Endothelial cell of umbilical vein (primary cell): ENCODE measurements at regions not wholly inside any gene's neighbourhood (a gene's known extent, or its start where the extent isn't known, plus 50 kb on each side); places are given as distances from the start of the nearest gene placed in this dataset.

ENCODE experiments used
- EZH2 ChIP-seq: IDR thresholded peaks from 2 replicates; pipeline ENCODE4 v1.6.1; 2012; ENCODE audit warnings: borderline replicate concordance, low read depth, mild to moderate bottlenecking, moderate library complexity, low read length, inconsistent platforms; ENCODE audit not compliant: severe bottlenecking
- FOS ChIP-seq: IDR thresholded peaks from 2 replicates; pipeline ENCODE4 v1.6.1; 2011; ENCODE audit warnings: mild to moderate bottlenecking, low read length, moderate library complexity, borderline replicate concordance; ENCODE audit not compliant: insufficient read depth
- GATA2 ChIP-seq: IDR thresholded peaks from 2 replicates; pipeline ENCODE4 v1.7.0; 2011; ENCODE audit warnings: low read depth, mild to moderate bottlenecking, moderate library complexity, mixed read lengths, low read length; ENCODE audit not compliant: insufficient read length, insufficient read depth
- JUN ChIP-seq: IDR thresholded peaks from 2 replicates; pipeline ENCODE4 v1.6.1; 2011; ENCODE audit warnings: borderline replicate concordance, low read depth; ENCODE audit not compliant: insufficient read length, insufficient read depth
- MAX ChIP-seq: IDR thresholded peaks from 2 replicates; pipeline ENCODE4 v1.6.1; 2011; ENCODE audit not compliant: insufficient read depth, insufficient read length
- MYC ChIP-seq: IDR thresholded peaks from one replicate; pipeline ENCODE4 v1.6.1; 2011; ENCODE audit warnings: mild to moderate bottlenecking, low read depth, low read length
- POLR2A ChIP-seq: IDR thresholded peaks from 2 replicates; pipeline ENCODE4 v1.6.1; 2012; ENCODE audit warnings: low read depth, mild to moderate bottlenecking, control low read depth, low read length
- POLR2AphosphoS5 ChIP-seq: IDR thresholded peaks from 2 replicates; pipeline ENCODE4 v1.6.1; 2012; ENCODE audit warnings: low read depth, mild to moderate bottlenecking, control low read depth, low read length, moderate library complexity; ENCODE audit not compliant: insufficient read depth
- TF ChIP-seq, protein P1 (sequence below), 2 donors: IDR thresholded peaks; 1 replicate in 1 of 2; 2 replicates in 1 of 2; pipeline ENCODE4 v1.5.1; 2011; ENCODE audit warnings: low read length in 2 of 2, mild to moderate bottlenecking in 2 of 2, moderate library complexity in 2 of 2, control low read depth in 1 of 2, inconsistent platforms in 1 of 2, low read depth in 1 of 2; ENCODE audit not compliant: insufficient read depth in 1 of 2; ENCODE audit errors: extremely low read depth in 1 of 2

- no peak for TF ChIP-seq POLR2AphosphoS5
- TF ChIP-seq, protein P1, sequence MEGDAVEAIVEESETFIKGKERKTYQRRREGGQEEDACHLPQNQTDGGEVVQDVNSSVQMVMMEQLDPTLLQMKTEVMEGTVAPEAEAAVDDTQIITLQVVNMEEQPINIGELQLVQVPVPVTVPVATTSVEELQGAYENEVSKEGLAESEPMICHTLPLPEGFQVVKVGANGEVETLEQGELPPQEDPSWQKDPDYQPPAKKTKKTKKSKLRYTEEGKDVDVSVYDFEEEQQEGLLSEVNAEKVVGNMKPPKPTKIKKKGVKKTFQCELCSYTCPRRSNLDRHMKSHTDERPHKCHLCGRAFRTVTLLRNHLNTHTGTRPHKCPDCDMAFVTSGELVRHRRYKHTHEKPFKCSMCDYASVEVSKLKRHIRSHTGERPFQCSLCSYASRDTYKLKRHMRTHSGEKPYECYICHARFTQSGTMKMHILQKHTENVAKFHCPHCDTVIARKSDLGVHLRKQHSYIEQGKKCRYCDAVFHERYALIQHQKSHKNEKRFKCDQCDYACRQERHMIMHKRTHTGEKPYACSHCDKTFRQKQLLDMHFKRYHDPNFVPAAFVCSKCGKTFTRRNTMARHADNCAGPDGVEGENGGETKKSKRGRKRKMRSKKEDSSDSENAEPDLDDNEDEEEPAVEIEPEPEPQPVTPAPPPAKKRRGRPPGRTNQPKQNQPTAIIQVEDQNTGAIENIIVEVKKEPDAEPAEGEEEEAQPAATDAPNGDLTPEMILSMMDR (IDR thresholded peaks at IDR 0.05; ENCODE audit: extremely low read depth in 1 of 2, insufficient read depth in 1 of 2, low read depth in 1 of 2, low read length in 2 of 2) = no peak
- no peak for TF ChIP-seq POLR2A
- no peak for TF ChIP-seq EZH2
- no peak for TF ChIP-seq JUN
- no peak for TF ChIP-seq MYC
- no peak for TF ChIP-seq MAX
- TF ChIP-seq GATA2 = no peak
- no peak for TF ChIP-seq FOS
Measured at GRCh38 chr19:20321139-20321763, 154.2 kb downstream of the ZNF486 start.
